Fibroblast of upper back skin (primary cell): ENCODE measurements at regions not wholly inside any gene's neighbourhood (a gene's known extent, or its start where the extent isn't known, plus 50 kb on each side); places are given as distances from the start of the nearest gene placed in this dataset.

Experiments
- DNase-seq: peaks from one replicate; pipeline ENCODE4 v3.0.0-alpha.2; 2013

- no peak for DNase-seq
Measured at GRCh38 chr1:24999426-24999825, 69.3 kb upstream of the RUNX3 start.

- no peak for DNase-seq
Measured at GRCh38 chr1:24998563-24999245, 68.6 kb upstream of the RUNX3 start.

- no peak for DNase-seq
Measured at GRCh38 chr1:24996983-24997893, 67.2 kb upstream of the RUNX3 start.

- no peak for DNase-seq
Measured at GRCh38 chr1:24996456-24996855, 66.4 kb upstream of the RUNX3 start.

GRCh38 chr1:24995661-24996060 is 65.6 kb upstream of the RUNX3 start:
- no peak for DNase-seq

GRCh38 chr1:24995140-24995539 is 65.1 kb upstream of the RUNX3 start:
- no peak for DNase-seq

- no peak for DNase-seq
Measured at GRCh38 chr1:24993871-24994580, 64.0 kb upstream of the RUNX3 start.

GRCh38 chr1:24992761-24993211 is 62.7 kb upstream of the RUNX3 start:
- DNase-seq: no peak

- no peak for DNase-seq
Measured at GRCh38 chr1:24992124-24992760, 62.2 kb upstream of the RUNX3 start.

- DNase-seq: no peak
Measured at GRCh38 chr1:24991697-24992096, 61.6 kb upstream of the RUNX3 start.

- no peak for DNase-seq
Measured at GRCh38 chr1:24990779-24991641, 60.9 kb upstream of the RUNX3 start.

- DNase-seq: no peak
Measured at GRCh38 chr1:24990136-24990535, 60.1 kb upstream of the RUNX3 start.

GRCh38 chr1:24989082-24989481 is 59.0 kb upstream of the RUNX3 start:
- DNase-seq: no peak

- no peak for DNase-seq
Measured at GRCh38 chr1:24988558-24988912, 58.5 kb upstream of the RUNX3 start.

- DNase-seq: no peak
Measured at GRCh38 chr1:24987875-24988557, 57.9 kb upstream of the RUNX3 start.

GRCh38 chr1:24987424-24987823 is 57.3 kb upstream of the RUNX3 start:
- no peak for DNase-seq

- DNase-seq: no peak
Measured at GRCh38 chr1:24986372-24986965, 56.4 kb upstream of the RUNX3 start.

GRCh38 chr1:24985737-24986136 is 55.7 kb upstream of the RUNX3 start:
- DNase-seq: no peak

GRCh38 chr1:24984800-24985522 is 54.9 kb upstream of the RUNX3 start:
- DNase-seq: no peak

- DNase-seq: no peak
Measured at GRCh38 chr1:24984300-24984699, 54.2 kb upstream of the RUNX3 start.
